ENCODE measurements at regions not wholly inside any gene's neighbourhood (a gene's known extent, or its start where the extent isn't known, plus 50 kb on each side); places are given as distances from the start of the nearest gene placed in this dataset.

GRCh38 chr6:25088513-25088912, 152.8 kb upstream of the RIPOR2 start:
- no peak overlapping the region for H3K27ac ChIP-seq (ENCODE audit: low read depth, low read length)

GRCh38 chr6:25089442-25089841, 153.7 kb upstream of the RIPOR2 start:
- Histone ChIP-seq H3K27ac (ENCODE audit: low read depth, low read length) (no peak overlapping the region), H3K4me1 (ENCODE audit: control insufficient read depth, insufficient read depth, low read length) (no peaks in the 10 kb centered on the region), H3K27me3 (ENCODE audit: control insufficient read depth, insufficient read depth, low read length) (no peaks in the 10 kb centered on the region), H3K36me3 (ENCODE audit: control insufficient read depth, insufficient read depth, low read length) (peaks cover 3% of the 10 kb centered on the region), H3K4me3 (ENCODE audit: low read length) (no peak overlapping the region), H3K9ac (ENCODE audit: low read length) (no peak overlapping the region)

More at GRCh38 chr6:25088513-25088912, 152.8 kb upstream of the RIPOR2 start:
- Histone ChIP-seq H3K27me3 (ENCODE audit: control insufficient read depth, insufficient read depth, low read length) (no peaks in the 10 kb centered on the region), H3K36me3 (ENCODE audit: control insufficient read depth, insufficient read depth, low read length) (peaks cover 3% of the 10 kb centered on the region), H3K4me3 (ENCODE audit: low read length) (no peak overlapping the region), H3K4me1 (ENCODE audit: control insufficient read depth, insufficient read depth, low read length) (no peaks in the 10 kb centered on the region), H3K9ac (ENCODE audit: low read length) (no peak overlapping the region)

GRCh38 chr6:25094726-25095125, 159.0 kb upstream of the RIPOR2 start:
- no peak overlapping the region for H3K9ac ChIP-seq (ENCODE audit: low read length)
- H3K27ac ChIP-seq (ENCODE audit: low read depth, low read length), result no peak overlapping the region
- no peak overlapping the region for H3K4me3 ChIP-seq (ENCODE audit: low read length)
- H3K36me3 ChIP-seq (ENCODE audit: control insufficient read depth, insufficient read depth, low read length), result peaks cover 3% of the 10 kb centered on the region
- H3K4me1 ChIP-seq (ENCODE audit: control insufficient read depth, insufficient read depth, low read length), result no peaks in the 10 kb centered on the region
- H3K27me3 ChIP-seq (ENCODE audit: control insufficient read depth, insufficient read depth, low read length), result no peaks in the 10 kb centered on the region

- no peak overlapping the region for H3K9ac ChIP-seq (ENCODE audit: low read length)
- H3K27ac ChIP-seq (ENCODE audit: low read depth, low read length), result no peak overlapping the region
- no peaks in the 10 kb centered on the region for H3K36me3 ChIP-seq (ENCODE audit: control insufficient read depth, insufficient read depth, low read length)
- no peaks in the 10 kb centered on the region for H3K4me1 ChIP-seq (ENCODE audit: control insufficient read depth, insufficient read depth, low read length)
- H3K4me3 ChIP-seq (ENCODE audit: low read length), result no peak overlapping the region
- no peaks in the 10 kb centered on the region for H3K27me3 ChIP-seq (ENCODE audit: control insufficient read depth, insufficient read depth, low read length)
Observed at GRCh38 chr6:25100288-25100687, 164.5 kb upstream of the RIPOR2 start.

GRCh38 chr6:25103603-25104002, 167.8 kb upstream of the RIPOR2 start:
- Histone ChIP-seq H3K4me1 (ENCODE audit: control insufficient read depth, insufficient read depth, low read length) (no peaks in the 10 kb centered on the region), H3K27me3 (ENCODE audit: control insufficient read depth, insufficient read depth, low read length) (no peaks in the 10 kb centered on the region), H3K36me3 (ENCODE audit: control insufficient read depth, insufficient read depth, low read length) (peaks cover 6% of the 10 kb centered on the region), H3K9ac (ENCODE audit: low read length) (no peak overlapping the region), H3K27ac (ENCODE audit: low read depth, low read length) (no peak overlapping the region), H3K4me3 (ENCODE audit: low read length) (no peak overlapping the region)

- H3K4me3 ChIP-seq (ENCODE audit: low read length), result no peak overlapping the region
- H3K27me3 ChIP-seq (ENCODE audit: control insufficient read depth, insufficient read depth, low read length), result no peaks in the 10 kb centered on the region
- H3K36me3 ChIP-seq (ENCODE audit: control insufficient read depth, insufficient read depth, low read length), result peaks cover 8% of the 10 kb centered on the region
- H3K27ac ChIP-seq (ENCODE audit: low read depth, low read length), result no peak overlapping the region
- H3K9ac ChIP-seq (ENCODE audit: low read length), result no peak overlapping the region
- H3K4me1 ChIP-seq (ENCODE audit: control insufficient read depth, insufficient read depth, low read length), result no peaks in the 10 kb centered on the region
Observed at GRCh38 chr6:25105070-25105925, 169.5 kb upstream of the RIPOR2 start.

GRCh38 chr6:25107218-25107617, 171.5 kb upstream of the RIPOR2 start:
- Histone ChIP-seq H3K4me3 (ENCODE audit: low read length) (no peak overlapping the region), H3K4me1 (ENCODE audit: control insufficient read depth, insufficient read depth, low read length) (no peaks in the 10 kb centered on the region), H3K27me3 (ENCODE audit: control insufficient read depth, insufficient read depth, low read length) (no peaks in the 10 kb centered on the region), H3K27ac (ENCODE audit: low read depth, low read length) (no peak overlapping the region), H3K36me3 (ENCODE audit: control insufficient read depth, insufficient read depth, low read length) (peaks cover 8% of the 10 kb centered on the region), H3K9ac (ENCODE audit: low read length) (no peak overlapping the region)

- Histone ChIP-seq H3K4me1 (ENCODE audit: control insufficient read depth, insufficient read depth, low read length) (peaks cover 2% of the 10 kb centered on the region), H3K9ac (ENCODE audit: low read length) (no peak overlapping the region), H3K27ac (ENCODE audit: low read depth, low read length) (no peak overlapping the region), H3K36me3 (ENCODE audit: control insufficient read depth, insufficient read depth, low read length) (peaks cover 12% of the 10 kb centered on the region), H3K27me3 (ENCODE audit: control insufficient read depth, insufficient read depth, low read length) (no peaks in the 10 kb centered on the region), H3K4me3 (ENCODE audit: low read length) (no peak overlapping the region)
Observed at GRCh38 chr6:25111782-25112181, 167.4 kb upstream of the CARMIL1 start.

- no peak overlapping the region for H3K27ac ChIP-seq (ENCODE audit: low read depth, low read length)
- no peak overlapping the region for H3K4me3 ChIP-seq (ENCODE audit: low read length)
- H3K36me3 ChIP-seq (ENCODE audit: control insufficient read depth, insufficient read depth, low read length), result peaks cover 12% of the 10 kb centered on the region
- H3K9ac ChIP-seq (ENCODE audit: low read length), result no peak overlapping the region
- H3K27me3 ChIP-seq (ENCODE audit: control insufficient read depth, insufficient read depth, low read length), result no peaks in the 10 kb centered on the region
- H3K4me1 ChIP-seq (ENCODE audit: control insufficient read depth, insufficient read depth, low read length), result peaks cover 2% of the 10 kb centered on the region
Observed at GRCh38 chr6:25112322-25112773, 166.8 kb upstream of the CARMIL1 start.

GRCh38 chr6:25113436-25113835, 165.7 kb upstream of the CARMIL1 start:
- Histone ChIP-seq H3K4me1 (ENCODE audit: control insufficient read depth, insufficient read depth, low read length) (peaks cover 2% of the 10 kb centered on the region), H3K9ac (ENCODE audit: low read length) (no peak overlapping the region), H3K4me3 (ENCODE audit: low read length) (no peak overlapping the region), H3K27me3 (ENCODE audit: control insufficient read depth, insufficient read depth, low read length) (no peaks in the 10 kb centered on the region), H3K36me3 (ENCODE audit: control insufficient read depth, insufficient read depth, low read length) (peaks cover 6% of the 10 kb centered on the region), H3K27ac (ENCODE audit: low read depth, low read length) (no peak overlapping the region)

GRCh38 chr6:25118038-25118437, 161.1 kb upstream of the CARMIL1 start:
- Histone ChIP-seq H3K36me3 (ENCODE audit: control insufficient read depth, insufficient read depth, low read length) (peaks cover 4% of the 10 kb centered on the region), H3K4me1 (ENCODE audit: control insufficient read depth, insufficient read depth, low read length) (no peaks in the 10 kb centered on the region), H3K27ac (ENCODE audit: low read depth, low read length) (no peak overlapping the region), H3K9ac (ENCODE audit: low read length) (no peak overlapping the region), H3K27me3 (ENCODE audit: control insufficient read depth, insufficient read depth, low read length) (no peaks in the 10 kb centered on the region), H3K4me3 (ENCODE audit: low read length) (no peak overlapping the region)

- Histone ChIP-seq H3K9ac (ENCODE audit: low read length) (no peak overlapping the region), H3K4me3 (ENCODE audit: low read length) (no peak overlapping the region), H3K27ac (ENCODE audit: low read depth, low read length) (no peak overlapping the region), H3K36me3 (ENCODE audit: control insufficient read depth, insufficient read depth, low read length) (peaks cover 5% of the 10 kb centered on the region), H3K27me3 (ENCODE audit: control insufficient read depth, insufficient read depth, low read length) (no peaks in the 10 kb centered on the region), H3K4me1 (ENCODE audit: control insufficient read depth, insufficient read depth, low read length) (no peaks in the 10 kb centered on the region)
Observed at GRCh38 chr6:25121186-25121585, 158.0 kb upstream of the CARMIL1 start.

GRCh38 chr6:25122001-25122400, 157.2 kb upstream of the CARMIL1 start:
- no peak overlapping the region for H3K4me3 ChIP-seq (ENCODE audit: low read length)

More at GRCh38 chr6:25122001-25122400, 157.2 kb upstream of the CARMIL1 start:
- Histone ChIP-seq H3K36me3 (ENCODE audit: control insufficient read depth, insufficient read depth, low read length) (peaks cover 5% of the 10 kb centered on the region), H3K27ac (ENCODE audit: low read depth, low read length) (no peak overlapping the region), H3K4me1 (ENCODE audit: control insufficient read depth, insufficient read depth, low read length) (no peaks in the 10 kb centered on the region), H3K27me3 (ENCODE audit: control insufficient read depth, insufficient read depth, low read length) (no peaks in the 10 kb centered on the region), H3K9ac (ENCODE audit: low read length) (no peak overlapping the region)

Data from rectal smooth muscle tissue (tissue), 1 donor.